Stimulated activated CD4-positive, alpha-beta T cell treated with anti-CD3 and anti-CD28 coated beads, Interleukin-12 subunit alpha, Interleukin-12 subunit beta, amount 100 ng/mL, for 48 hours (primary cell): ENCODE measurements at regions not wholly inside any gene's neighbourhood (a gene's known extent, or its start where the extent isn't known, plus 50 kb on each side); places are given as distances from the start of the nearest gene placed in this dataset.

Source experiments
- DNase-seq, 3 donors: peaks; one replicate each; pipeline ENCODE4 v3.0.0-alpha.2; 2020; ENCODE audit warnings: low read depth in 2 of 3, low spot score in 1 of 3

GRCh38 chr11:35076201-35077100, 62.5 kb upstream of the CD44 start:
- no peak for DNase-seq

- DNase-seq = peak in 1 of 3 donors; percentile 32
These were observed 61.1 kb upstream of the CD44 start for GRCh38 chr11:35077709-35078469.

- no peak for DNase-seq
These were observed 60.6 kb upstream of the CD44 start for GRCh38 chr11:35078470-35078735.

- no peak for DNase-seq
These were observed 59.4 kb upstream of the CD44 start for GRCh38 chr11:35079611-35080010.

- DNase-seq = peak; percentile 69 to 73 (median 72)
These were observed 56.4 kb upstream of the CD44 start for GRCh38 chr11:35082321-35083180.

GRCh38 chr11:35083181-35083430, 55.9 kb upstream of the CD44 start:
- no peak for DNase-seq

- peak; percentile 42 to 64 (median 56) for DNase-seq
These were observed 55.3 kb upstream of the CD44 start for GRCh38 chr11:35083431-35084238.

GRCh38 chr11:35084817-35085440, 54.0 kb upstream of the CD44 start:
- no peak for DNase-seq

GRCh38 chr11:35085531-35086165, 53.3 kb upstream of the CD44 start:
- DNase-seq = no peak

- no peak for DNase-seq
These were observed 51.3 kb upstream of the CD44 start for GRCh38 chr11:35087648-35088047.

- no peak for DNase-seq
These were observed 50.7 kb upstream of the CD44 start for GRCh38 chr11:35088226-35088625.

- DNase-seq = no peak
These were observed 50.3 kb upstream of the CD44 start for GRCh38 chr11:35088676-35089075.
